PC-9 (cell line): ENCODE measurements at regions not wholly inside any gene's neighbourhood (a gene's known extent, or its start where the extent isn't known, plus 50 kb on each side); places are given as distances from the start of the nearest gene placed in this dataset.

Source experiments
- BruUV-seq: library from RNA; stranded (reverse); fragments of 400-500 nt; replicated peaks from 2 replicates; lab custom pipeline; 2021; lab: Mats Ljungman, UMichigan
- CTCF ChIA-PET: fragments of 300-600 bp; sonication (Branson Sonifier 250); formaldehyde crosslinking; loops from one replicate; lab custom pipeline; 2022; ENCODE audit warnings: antibody characterized with exemption; lab: Charles Lee
- POLR2A ChIA-PET: fragments of 300-600 bp; sonication (Branson Sonifier 250); formaldehyde crosslinking; loops from one replicate; lab custom pipeline; 2022; ENCODE audit warnings: antibody characterized with exemption; ENCODE audit not compliant: unreplicated experiment; lab: Charles Lee
- DNase-seq, 2 experiments: peaks; one replicate each; pipeline versions ENCODE4 v3.0.0 to v3.0.0-alpha.2; 2015 to 2022; ENCODE audit warnings: mixed read lengths in 1 of 2
- H2AFZ ChIP-seq: fragments of 200-600 bp; sonication (generic); 2 replicates; pipeline ENCODE4 v1.8.1; 2017; ENCODE audit warnings: antibody characterized with exemption
- H3F3A ChIP-seq: fragments of 200-600 bp; sonication (generic); 2 replicates; pipeline ENCODE4 v1.8.1; 2017; ENCODE audit warnings: antibody characterized with exemption, mild to moderate bottlenecking, low read depth; ENCODE audit not compliant: insufficient read depth
- H3K27ac ChIP-seq: fragments of 200-600 bp; sonication (generic); 2 replicates; pipeline ENCODE4 v1.6.1; 2016; ENCODE audit warnings: mixed run types
- H3K27me3 ChIP-seq: fragments of 200-600 bp; sonication (generic); 2 replicates; pipeline ENCODE4 v1.6.1; 2016; ENCODE audit warnings: low read depth, mixed run types; ENCODE audit not compliant: insufficient read depth
- H3K36me3 ChIP-seq: fragments of 200-600 bp; sonication (generic); 2 replicates; pipeline ENCODE4 v1.6.1; 2016; ENCODE audit warnings: low read depth, mixed run types
- H3K4me1 ChIP-seq: fragments of 200-600 bp; sonication (generic); replicated peaks from 2 replicates; pipeline ENCODE4 v1.6.1; 2016; ENCODE audit warnings: mixed run types; ENCODE audit not compliant: insufficient read depth
- H3K4me2 ChIP-seq: fragments of 200-600 bp; sonication (generic); 2 replicates; pipeline ENCODE4 v1.6.1; 2017; ENCODE audit warnings: mixed run types
- H3K4me3 ChIP-seq: fragments of 200-600 bp; sonication (generic); 2 replicates; pipeline ENCODE4 v1.6.1; 2016; ENCODE audit warnings: mixed run types
- H3K79me2 ChIP-seq: fragments of 200-600 bp; sonication (generic); 2 replicates; pipeline ENCODE4 v1.6.1; 2017; ENCODE audit warnings: low read depth, mixed run types
- H3K9me2 ChIP-seq: fragments of 200-600 bp; sonication (generic); 2 replicates; pipeline ENCODE4 v1.8.1; 2017; ENCODE audit warnings: mild to moderate bottlenecking; ENCODE audit not compliant: insufficient read depth
- H3K9me3 ChIP-seq: fragments of 200-600 bp; sonication (generic); 2 replicates; pipeline ENCODE4 v1.8.1; 2016; ENCODE audit warnings: low read depth; ENCODE audit not compliant: insufficient read depth
- H4K20me1 ChIP-seq: fragments of 200-600 bp; sonication (generic); 2 replicates; pipeline ENCODE4 v1.8.1; 2017; ENCODE audit not compliant: insufficient read depth
- CTCF ChIP-seq: fragments of 200-600 bp; sonication (generic); conservative IDR thresholded peaks from 2 replicates; pipeline ENCODE4 v1.6.1; 2017; ENCODE audit warnings: mixed run types, antibody characterized with exemption, mild to moderate bottlenecking, moderate library complexity
- EZH2 ChIP-seq: fragments of 200-600 bp; sonication (generic); IDR thresholded peaks from 2 replicates; pipeline ENCODE4 v1.8.0; 2017; ENCODE audit warnings: antibody characterized with exemption, low read depth
- intact Hi-C: fragments of 100-400 bp; cut with micrococcal nuclease; formaldehyde crosslinking; loops from one replicate; pipeline ENCODE4 v1.10.0; 2022; ENCODE audit not compliant: unreplicated experiment

DNA sequence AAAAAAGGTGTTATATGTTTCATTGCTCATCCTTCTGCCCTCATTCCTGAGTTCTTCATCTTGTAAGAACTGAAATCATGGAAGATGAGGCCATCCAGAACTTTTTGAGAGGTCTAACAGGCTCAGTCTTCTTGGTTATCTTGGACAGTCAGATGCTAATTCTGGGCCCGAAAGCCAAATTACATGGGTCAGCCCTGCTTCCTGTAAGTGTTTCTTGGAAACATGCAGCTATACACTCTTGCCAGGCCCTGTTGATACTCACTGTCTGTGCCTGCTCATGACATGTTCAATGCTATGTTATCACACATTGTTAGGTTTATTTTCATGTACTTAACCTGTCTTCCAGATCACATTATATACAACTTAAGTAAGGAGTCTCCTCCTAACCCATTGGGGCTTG, 542.5 kb downstream of the NUF2 start:
- Histone ChIP-seq H3K36me3 (no peaks in the 10 kb centered on the region), H3K4me1 (no peaks in the 10 kb centered on the region), H3K27ac (no peak overlapping the region), H3K4me3 (no peak overlapping the region), H3K9me2 (no peaks in the 10 kb centered on the region), H3K4me2 (no peak overlapping the region), H2AFZ (no peak overlapping the region), H3K79me2 (no peaks in the 10 kb centered on the region), H3K27me3 (no peaks in the 10 kb centered on the region), H3F3A (no peaks in the 10 kb centered on the region), H3K9me3 (no peaks in the 10 kb centered on the region), H4K20me1 (no peaks in the 10 kb centered on the region)
- ChIA-PET POLR2A (no interaction called here), CTCF (no interaction called here)
- no peak for DNase-seq
- intact Hi-C loops, result no loop called here
- no TSS peak for BruUV-seq
- TF ChIP-seq CTCF (no peak), EZH2 (no peak)

DNA sequence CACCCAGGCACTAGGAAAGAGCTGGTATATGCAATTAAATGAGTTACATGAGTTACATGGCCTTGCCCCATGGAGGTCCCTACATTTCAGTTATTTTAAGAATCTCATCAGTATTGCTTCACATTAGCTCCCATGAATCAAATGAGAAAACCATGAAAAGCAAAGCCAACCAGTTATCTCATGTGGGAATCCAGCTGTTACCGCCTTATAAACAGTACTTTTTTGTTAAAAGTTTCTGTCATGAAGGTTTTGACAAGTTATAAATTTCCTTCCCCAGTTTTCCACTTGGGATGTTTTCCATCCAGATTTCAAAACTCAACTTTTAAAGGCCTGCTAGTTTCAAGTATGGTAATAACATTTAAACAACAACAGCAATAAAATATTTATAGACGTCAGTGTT, 544.8 kb downstream of the NUF2 start:
- TF ChIP-seq EZH2 (no peak), CTCF (no peak)
- intact Hi-C loops, result no loop called here
- Histone ChIP-seq H3K9me3 (no peaks in the 10 kb centered on the region; the same call in 1 of the 2 replicates), H3K9me2 (no peaks in the 10 kb centered on the region), H3K4me3 (no peak overlapping the region), H3K79me2 (no peaks in the 10 kb centered on the region), H4K20me1 (no peaks in the 10 kb centered on the region), H3K36me3 (no peaks in the 10 kb centered on the region), H3K27me3 (no peaks in the 10 kb centered on the region), H2AFZ (no peak overlapping the region), H3K4me1 (no peaks in the 10 kb centered on the region), H3F3A (no peaks in the 10 kb centered on the region), H3K4me2 (no peak overlapping the region), H3K27ac (no peak overlapping the region)
- no TSS peak for BruUV-seq
- ChIA-PET POLR2A (no interaction called here), CTCF (no interaction called here)
- DNase-seq, result no peak

DNA sequence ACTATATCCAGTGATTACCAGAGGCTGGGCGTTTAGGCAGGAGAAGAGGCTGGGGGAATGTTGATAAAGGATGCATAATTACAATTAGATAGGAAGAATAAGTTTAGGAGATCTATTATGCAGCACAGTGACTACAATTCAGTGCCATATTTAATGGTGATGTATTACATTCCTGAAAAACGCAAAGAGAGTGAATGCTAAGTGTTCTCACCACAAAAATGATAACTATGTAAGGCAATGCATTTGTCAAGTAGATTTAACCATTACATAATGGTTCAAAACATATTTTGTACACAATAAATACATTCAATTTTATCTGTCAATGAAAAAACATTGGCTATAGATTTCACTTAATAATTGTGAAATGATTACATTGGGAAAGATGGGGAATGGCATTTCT, 548.9 kb downstream of the NUF2 start:
- no peak overlapping the region for H3K4me2 ChIP-seq

More for the DNA sequence above, 548.9 kb downstream of the NUF2 start:
- ChIA-PET CTCF (no interaction called here), POLR2A (no interaction called here)
- no peak for DNase-seq
- TF ChIP-seq CTCF, result no peak
- no peak for TF ChIP-seq EZH2
- Histone ChIP-seq H3K9me3 (no peaks in the 10 kb centered on the region; the same call in 1 of the 2 replicates), H3K27me3 (no peaks in the 10 kb centered on the region), H2AFZ (no peak overlapping the region), H3K4me3 (no peak overlapping the region), H3F3A (no peaks in the 10 kb centered on the region), H4K20me1 (no peaks in the 10 kb centered on the region), H3K27ac (no peak overlapping the region), H3K36me3 (no peaks in the 10 kb centered on the region), H3K4me1 (no peaks in the 10 kb centered on the region), H3K9me2 (no peaks in the 10 kb centered on the region), H3K79me2 (no peaks in the 10 kb centered on the region)
- BruUV-seq, result no TSS peak
- intact Hi-C loops, result no loop called here
